DOHH2 (cell line): ENCODE measurements at regions not wholly inside any gene's neighbourhood (a gene's known extent, or its start where the extent isn't known, plus 50 kb on each side); places are given as distances from the start of the nearest gene placed in this dataset.

Experiments used
- CTCF ChIP-seq: fragments of 200-600 bp; sonication (generic); IDR thresholded peaks from one replicate; pipeline ENCODE4 v1.5.1; 2014; ENCODE audit warnings: antibody characterized with exemption, mild to moderate bottlenecking, low read depth, low read length; ENCODE audit not compliant: poor library complexity, severe bottlenecking
- EZH2phosphoT487 ChIP-seq: fragments of 200-600 bp; sonication (generic); IDR thresholded peaks from 2 replicates; pipeline ENCODE4 v1.6.1; 2017; ENCODE audit warnings: borderline replicate concordance, mild to moderate bottlenecking, antibody characterized with exemption, low read length, moderate library complexity, mixed read lengths

- TF ChIP-seq CTCF (no peak), EZH2phosphoT487 (no peak)
Observed at GRCh38 chr10:118101501-118101900, 54.8 kb upstream of the RAB11FIP2 start.
